ENCODE measurements at regions not wholly inside any gene's neighbourhood (a gene's known extent, or its start where the extent isn't known, plus 50 kb on each side); places are given as distances from the start of the nearest gene placed in this dataset.

DNA sequence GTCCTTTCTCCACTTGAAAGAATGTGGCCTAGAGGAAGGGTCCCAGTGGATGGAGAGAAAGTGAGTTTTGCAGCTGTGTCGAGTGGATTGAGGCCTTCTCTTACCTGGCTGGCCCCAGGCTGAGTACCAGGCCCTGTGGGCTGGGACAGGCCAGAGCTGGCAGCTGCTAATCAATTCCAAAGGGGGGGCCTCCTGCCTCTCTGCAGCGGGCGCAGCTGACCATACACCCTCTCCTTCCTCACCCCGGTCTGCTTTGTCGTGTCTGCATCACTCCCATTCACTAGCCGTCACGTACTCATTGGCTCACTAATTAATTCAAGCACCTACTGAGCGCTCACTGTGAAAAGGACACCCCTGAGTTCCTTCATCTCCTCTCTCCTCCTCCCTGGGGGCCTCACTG, 58.4 kb upstream of the PITX1 start:
- Histone ChIP-seq H3K36me3 (replicated peaks in 1 of 2; ENCODE audit: control insufficient read depth in 1 of 2, insufficient read depth in 2 of 2, low read length in 1 of 2) (no peaks in the 10 kb centered on the region), H3K27ac (ENCODE audit: low read depth in 2 of 2, low read length in 1 of 2) (no peak overlapping the region), H3K9me3 (no peaks in the 10 kb centered on the region), H3K4me1 (ENCODE audit: control insufficient read depth in 1 of 2, insufficient read depth in 2 of 2, low read depth in 1 of 2, low read length in 1 of 2) (no peaks in the 10 kb centered on the region), H3K4me2 (no peak overlapping the region), H3K79me2 (ENCODE audit: insufficient read depth) (no peaks in the 10 kb centered on the region), H3K9ac (no peak overlapping the region), H4K20me1 (ENCODE audit: insufficient read depth) (no peaks in the 10 kb centered on the region), H3K4me3 (ENCODE audit: low read depth in 2 of 2, low read length in 1 of 2) (no peak overlapping the region), H3F3A (replicated peaks; ENCODE audit: insufficient read depth) (no peaks in the 10 kb centered on the region), H3K9me2 (no peaks in the 10 kb centered on the region), H2AFZ (ENCODE audit: low read depth) (no peak overlapping the region), H3K27me3 (ENCODE audit: insufficient read depth) (no peaks in the 10 kb centered on the region; the same call in none of the 2 replicates)
- ChIA-PET POLR2A (no interaction called here), CTCF (interaction anchor here (1.3 kb wide), 1 partner anchor 241 kb away, joined by 3 read pairs; no protein-coding TSS in a partner anchor)
- 77% methylated on average over 8 of the region's 8 CpGs for WGBS (ENCODE audit: low lambda C conversion rate)
- TF ChIP-seq ELF1 (IDR thresholded peaks at IDR 0.05) (no peak), MEF2A (IDR thresholded peaks at IDR 0.05; ENCODE audit: borderline replicate concordance, low read depth) (no peak), ZBTB33 (IDR thresholded peaks at IDR 0.05; ENCODE audit: borderline replicate concordance, low read depth) (no peak), SMC3 (IDR thresholded peaks at IDR 0.05; ENCODE audit: low read depth, low read length) (no peak), RAD21 (IDR thresholded peaks at IDR 0.05; ENCODE audit: low read length) (no peak), TCF12 (IDR thresholded peaks at IDR 0.05) (no peak), RCOR1 (IDR thresholded peaks at IDR 0.05; ENCODE audit: low read length) (no peak), TAF1 (IDR thresholded peaks at IDR 0.05; ENCODE audit: borderline replicate concordance, low read depth, low read length) (no peak), RXRA (IDR thresholded peaks at IDR 0.05; ENCODE audit: borderline replicate concordance, low read depth) (no peak), CHD2 (IDR thresholded peaks at IDR 0.05; ENCODE audit: low read length, partially characterized antibody) (no peak), NRF1 (IDR thresholded peaks at IDR 0.05; ENCODE audit: low read depth, low read length) (no peak), PBX3 (IDR thresholded peaks at IDR 0.05) (no peak), RFX5 (IDR thresholded peaks at IDR 0.05; ENCODE audit: low read length) (no peak), IRF3 (IDR thresholded peaks at IDR 0.05; ENCODE audit: low read depth, low read length) (no peak), SIN3A (IDR thresholded peaks at IDR 0.05; ENCODE audit: borderline replicate concordance, low read depth, low read length) (no peak)
- TF ChIP-seq, protein P1, sequence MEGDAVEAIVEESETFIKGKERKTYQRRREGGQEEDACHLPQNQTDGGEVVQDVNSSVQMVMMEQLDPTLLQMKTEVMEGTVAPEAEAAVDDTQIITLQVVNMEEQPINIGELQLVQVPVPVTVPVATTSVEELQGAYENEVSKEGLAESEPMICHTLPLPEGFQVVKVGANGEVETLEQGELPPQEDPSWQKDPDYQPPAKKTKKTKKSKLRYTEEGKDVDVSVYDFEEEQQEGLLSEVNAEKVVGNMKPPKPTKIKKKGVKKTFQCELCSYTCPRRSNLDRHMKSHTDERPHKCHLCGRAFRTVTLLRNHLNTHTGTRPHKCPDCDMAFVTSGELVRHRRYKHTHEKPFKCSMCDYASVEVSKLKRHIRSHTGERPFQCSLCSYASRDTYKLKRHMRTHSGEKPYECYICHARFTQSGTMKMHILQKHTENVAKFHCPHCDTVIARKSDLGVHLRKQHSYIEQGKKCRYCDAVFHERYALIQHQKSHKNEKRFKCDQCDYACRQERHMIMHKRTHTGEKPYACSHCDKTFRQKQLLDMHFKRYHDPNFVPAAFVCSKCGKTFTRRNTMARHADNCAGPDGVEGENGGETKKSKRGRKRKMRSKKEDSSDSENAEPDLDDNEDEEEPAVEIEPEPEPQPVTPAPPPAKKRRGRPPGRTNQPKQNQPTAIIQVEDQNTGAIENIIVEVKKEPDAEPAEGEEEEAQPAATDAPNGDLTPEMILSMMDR (IDR thresholded peaks at IDR 0.05): no peak
- TF ChIP-seq, protein P2, sequence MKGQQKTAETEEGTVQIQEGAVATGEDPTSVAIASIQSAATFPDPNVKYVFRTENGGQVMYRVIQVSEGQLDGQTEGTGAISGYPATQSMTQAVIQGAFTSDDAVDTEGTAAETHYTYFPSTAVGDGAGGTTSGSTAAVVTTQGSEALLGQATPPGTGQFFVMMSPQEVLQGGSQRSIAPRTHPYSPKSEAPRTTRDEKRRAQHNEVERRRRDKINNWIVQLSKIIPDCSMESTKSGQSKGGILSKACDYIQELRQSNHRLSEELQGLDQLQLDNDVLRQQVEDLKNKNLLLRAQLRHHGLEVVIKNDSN (IDR thresholded peaks at IDR 0.05; ENCODE audit: borderline replicate concordance, low read depth): no peak
- no peak for DNase-seq
